ENCODE measurements at regions not wholly inside any gene's neighbourhood (a gene's known extent, or its start where the extent isn't known, plus 50 kb on each side); places are given as distances from the start of the nearest gene placed in this dataset.

DNA sequence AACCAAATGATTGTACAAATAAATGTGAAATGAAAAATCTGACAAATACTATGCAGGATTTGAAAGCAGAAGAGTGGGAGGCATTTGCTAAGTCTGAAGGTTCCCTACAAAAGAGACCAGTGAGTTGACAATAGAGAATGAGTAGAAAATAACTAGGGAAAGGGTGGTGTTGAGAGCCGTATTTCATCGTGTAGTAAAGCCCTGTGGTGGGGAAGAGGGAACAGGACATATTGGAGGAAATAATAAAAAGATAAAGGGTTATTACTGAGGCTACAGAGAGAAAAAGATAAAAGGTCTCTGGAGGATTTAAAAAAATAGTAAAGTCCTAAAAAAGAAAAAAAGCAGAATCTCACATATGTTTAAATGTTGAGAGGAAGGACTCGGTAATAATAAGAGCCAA, 268.8 kb downstream of the DUSP6 start:
- no peak for DNase-seq (ENCODE audit: insufficient read length)
- TF ChIP-seq POLR2A (IDR thresholded peaks at IDR 0.05; ENCODE audit: low read depth, low read length) (no peak), TAF1 (IDR thresholded peaks at IDR 0.05; ENCODE audit: borderline replicate concordance, low read depth, low read length) (no peak), POLR2AphosphoS5 (IDR thresholded peaks at IDR 0.05; ENCODE audit: low read depth, low read length) (no peak)
- no peak for FAIRE-seq

DNA sequence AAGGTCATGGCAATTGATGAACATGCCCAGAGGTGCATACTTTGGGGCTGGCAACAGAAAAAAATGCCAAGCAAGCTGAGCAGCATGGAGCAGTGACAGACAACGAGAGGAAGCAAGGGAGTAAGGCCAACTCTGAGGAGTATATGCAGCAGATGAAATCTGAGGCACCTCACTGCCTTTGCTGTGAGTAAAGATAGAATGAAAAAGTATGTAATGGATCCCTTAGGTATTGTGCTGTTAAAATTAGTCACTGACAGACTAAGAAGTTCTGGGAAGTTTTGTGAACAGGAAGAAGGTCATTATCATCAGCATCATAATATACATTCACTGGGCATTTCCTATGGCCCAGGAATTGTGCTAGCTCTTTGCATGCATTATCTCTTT, 269.9 kb downstream of the DUSP6 start:
- FAIRE-seq = no peak

DNA sequence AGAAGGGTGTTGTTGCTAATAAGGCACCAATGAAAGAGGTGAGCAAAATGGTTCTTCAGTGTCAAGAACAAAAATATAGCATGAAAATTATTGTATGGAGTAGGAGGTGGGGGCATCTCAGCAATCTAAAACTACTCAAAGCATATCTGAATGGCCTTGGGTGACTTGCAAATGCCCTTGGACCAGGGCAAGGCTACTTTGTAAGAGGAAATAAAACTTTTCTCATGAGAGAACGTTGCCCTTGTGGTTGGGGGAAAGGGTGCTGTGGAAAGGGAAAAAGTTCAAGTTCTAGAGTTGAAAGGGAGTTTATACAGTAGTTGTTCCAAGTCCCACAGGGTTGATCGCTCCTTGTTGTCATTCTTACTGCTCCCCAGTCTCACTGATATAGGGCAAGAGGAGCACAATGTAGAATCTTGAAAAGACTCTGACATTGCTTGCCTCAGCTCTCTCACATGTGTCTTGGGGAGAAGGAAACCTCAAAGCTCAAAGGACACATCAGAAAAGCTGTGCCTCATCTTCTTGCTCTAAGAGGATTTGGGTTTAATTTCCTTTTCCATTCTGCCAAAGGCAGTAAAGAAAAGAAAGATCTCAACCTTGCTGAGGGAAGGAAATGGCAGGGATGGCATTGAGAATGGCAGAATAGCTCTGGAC, 270.5 kb downstream of the DUSP6 start:
- FAIRE-seq (no peak), DNase-seq (ENCODE audit: insufficient read length) (no peak)
- TF ChIP-seq POLR2AphosphoS5 (IDR thresholded peaks at IDR 0.05; ENCODE audit: low read depth, low read length) = no peak
- no peak for TF ChIP-seq TAF1 (IDR thresholded peaks at IDR 0.05; ENCODE audit: borderline replicate concordance, low read depth, low read length)
- TF ChIP-seq POLR2A (IDR thresholded peaks at IDR 0.05; ENCODE audit: low read depth, low read length) = no peak

More for the DNA sequence above, 269.9 kb downstream of the DUSP6 start:
- no peak for DNase-seq (ENCODE audit: insufficient read length)
- TF ChIP-seq POLR2A (IDR thresholded peaks at IDR 0.05; ENCODE audit: low read depth, low read length) (no peak), POLR2AphosphoS5 (IDR thresholded peaks at IDR 0.05; ENCODE audit: low read depth, low read length) (no peak), TAF1 (IDR thresholded peaks at IDR 0.05; ENCODE audit: borderline replicate concordance, low read depth, low read length) (no peak)

DNA sequence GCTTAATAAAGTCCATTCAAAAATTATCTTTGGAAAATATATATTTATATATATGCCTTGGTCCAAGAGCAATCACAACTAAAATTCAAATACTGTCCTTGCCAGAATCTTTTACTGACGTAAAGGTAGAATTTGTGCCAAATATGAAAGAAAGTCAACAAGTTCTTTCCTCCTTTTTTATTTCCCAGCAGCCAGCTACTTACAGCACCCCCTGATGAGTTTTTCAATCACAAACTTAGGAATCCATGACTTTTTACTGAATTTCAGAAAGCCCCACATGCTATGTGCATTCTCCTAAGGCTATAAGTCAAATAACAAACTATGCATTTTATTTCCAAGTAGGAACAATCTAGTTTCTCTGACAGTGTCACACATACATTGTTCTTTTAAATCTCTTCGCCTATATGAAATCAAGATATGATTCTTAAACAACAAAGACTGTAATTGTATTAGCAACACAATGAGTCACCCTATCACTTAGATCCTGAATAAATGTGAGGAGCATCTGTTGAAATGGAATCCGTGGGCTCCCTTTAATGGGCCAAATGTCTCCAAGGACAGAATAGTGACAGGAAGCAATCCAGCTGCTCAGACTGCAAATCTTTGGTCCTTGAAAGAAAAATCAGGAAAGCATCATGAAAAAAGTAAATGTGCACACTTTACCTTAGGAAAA, 271.4 kb downstream of the DUSP6 start:
- FAIRE-seq (no peak), DNase-seq (ENCODE audit: insufficient read length) (no peak)
- TF ChIP-seq POLR2A (IDR thresholded peaks at IDR 0.05; ENCODE audit: low read depth, low read length) (no peak), POLR2AphosphoS5 (IDR thresholded peaks at IDR 0.05; ENCODE audit: low read depth, low read length) (no peak), TAF1 (IDR thresholded peaks at IDR 0.05; ENCODE audit: borderline replicate concordance, low read depth, low read length) (no peak)

DNA sequence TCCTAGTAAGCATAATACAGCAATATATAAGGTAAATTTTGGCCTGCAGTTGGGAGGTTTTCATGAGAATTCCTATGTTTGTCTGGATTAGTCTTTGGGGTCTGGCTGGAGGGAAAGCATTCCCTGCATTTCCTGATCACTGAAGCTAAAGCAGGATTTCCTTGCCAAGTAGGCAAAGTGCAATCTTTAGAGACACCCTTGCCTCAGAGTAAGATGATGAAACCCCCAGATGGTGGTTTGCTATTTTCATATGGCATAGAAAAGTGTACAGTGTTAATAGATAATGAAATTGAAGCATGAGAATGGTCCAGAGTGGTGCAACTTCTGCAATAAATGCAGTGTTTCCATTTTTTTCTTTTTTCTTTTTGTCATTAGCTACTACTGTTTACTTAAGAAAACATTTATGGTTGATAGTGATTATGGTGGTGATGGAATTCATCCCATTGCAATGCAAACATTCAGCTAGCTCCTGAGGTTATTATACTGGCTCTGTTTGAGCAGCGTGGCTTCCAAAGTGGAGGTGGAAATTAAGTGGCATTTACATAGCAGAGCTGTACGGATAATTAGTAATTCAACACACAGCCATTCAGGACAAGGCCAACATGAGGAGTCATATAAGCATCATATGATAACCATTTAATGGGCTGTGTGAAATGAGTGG, 276.3 kb downstream of the DUSP6 start:
- FAIRE-seq (no peak), DNase-seq (ENCODE audit: insufficient read length) (no peak)
- no peak for TF ChIP-seq TAF1 (IDR thresholded peaks at IDR 0.05; ENCODE audit: borderline replicate concordance, low read depth, low read length)
- no peak for TF ChIP-seq POLR2A (IDR thresholded peaks at IDR 0.05; ENCODE audit: low read depth, low read length)
- TF ChIP-seq POLR2AphosphoS5 (IDR thresholded peaks at IDR 0.05; ENCODE audit: low read depth, low read length) = no peak

DNA sequence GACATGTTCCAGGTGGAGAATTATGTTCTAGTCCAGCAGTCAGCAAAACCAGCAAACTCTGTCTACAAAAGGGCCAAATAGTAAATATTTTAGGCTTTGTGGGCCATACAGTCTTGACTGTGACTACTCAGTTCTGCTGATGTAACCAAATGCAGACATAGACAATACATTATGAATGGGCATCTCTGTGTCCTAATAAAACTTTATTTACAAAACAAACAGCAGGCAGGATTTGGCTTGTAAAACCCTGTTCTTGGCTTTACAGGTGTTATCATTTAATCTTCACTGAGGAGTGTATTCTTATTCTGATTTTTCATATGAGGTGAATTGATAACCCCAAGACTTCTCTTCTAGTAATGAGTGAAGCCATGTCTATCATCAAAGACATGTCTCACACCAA, 278.6 kb downstream of the DUSP6 start:
- TF ChIP-seq POLR2AphosphoS5 (IDR thresholded peaks at IDR 0.05; ENCODE audit: low read depth, low read length) = no peak
- no peak for TF ChIP-seq POLR2A (IDR thresholded peaks at IDR 0.05; ENCODE audit: low read depth, low read length)
- no peak for TF ChIP-seq TAF1 (IDR thresholded peaks at IDR 0.05; ENCODE audit: borderline replicate concordance, low read depth, low read length)
- FAIRE-seq (no peak), DNase-seq (ENCODE audit: insufficient read length) (no peak)

DNA sequence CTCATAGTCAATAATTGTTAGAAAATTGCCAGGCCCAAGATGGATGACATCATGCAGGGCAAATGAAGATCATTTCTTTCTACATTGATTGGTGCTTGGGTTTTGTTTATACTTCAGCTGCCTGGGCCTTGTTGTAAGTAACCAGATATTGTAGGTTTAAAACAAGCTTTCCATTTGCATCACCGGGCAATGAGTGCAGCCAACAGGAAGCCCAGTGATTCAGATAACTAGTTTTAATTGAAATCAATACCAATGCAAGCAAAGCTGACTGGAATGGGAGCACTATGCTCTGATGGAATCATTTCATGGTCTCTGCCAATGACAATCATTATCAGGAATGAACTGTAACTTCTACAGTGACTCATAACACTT, 279.3 kb downstream of the DUSP6 start:
- DNase-seq (ENCODE audit: insufficient read length) (no peak), FAIRE-seq (no peak)
- TF ChIP-seq TAF1 (IDR thresholded peaks at IDR 0.05; ENCODE audit: borderline replicate concordance, low read depth, low read length) (no peak), POLR2A (IDR thresholded peaks at IDR 0.05; ENCODE audit: low read depth, low read length) (no peak), POLR2AphosphoS5 (IDR thresholded peaks at IDR 0.05; ENCODE audit: low read depth, low read length) (no peak)

DNA sequence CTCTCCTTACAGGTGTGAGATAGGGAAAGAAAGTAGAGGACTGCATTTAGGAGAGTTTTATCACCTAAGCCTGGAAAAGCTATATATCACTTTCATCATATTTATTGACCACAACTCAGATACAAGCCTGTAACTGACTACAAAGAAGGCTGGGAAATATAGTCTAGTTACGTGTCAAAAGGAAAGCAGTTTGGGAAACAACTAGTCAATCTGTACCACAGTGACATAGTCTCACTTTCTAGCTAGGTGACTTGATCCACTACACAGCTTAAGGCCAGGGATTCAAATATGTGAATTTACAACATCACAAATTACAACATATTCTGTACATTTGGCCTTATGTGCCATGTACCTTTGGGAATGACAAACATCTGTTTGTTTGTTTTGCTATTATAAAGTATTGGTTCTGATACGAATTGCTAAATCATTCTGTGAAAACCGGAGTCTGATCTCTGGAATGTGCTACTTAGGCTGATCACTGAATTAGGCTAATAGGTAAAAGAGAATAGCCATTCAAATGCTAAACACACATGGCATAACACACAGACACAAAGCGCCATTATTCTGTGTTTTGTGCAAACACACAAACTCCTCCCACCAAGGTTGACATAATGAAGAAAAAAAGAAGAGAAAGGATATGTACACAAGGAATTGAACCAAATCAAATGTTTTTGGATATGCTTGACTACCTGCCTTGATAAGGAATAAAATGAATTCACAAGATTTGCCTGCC, 279.8 kb downstream of the DUSP6 start:
- FAIRE-seq = no peak
- TF ChIP-seq POLR2AphosphoS5 (IDR thresholded peaks at IDR 0.05; ENCODE audit: low read depth, low read length) = no peak
- TF ChIP-seq POLR2A (IDR thresholded peaks at IDR 0.05; ENCODE audit: low read depth, low read length) = no peak
- no peak for TF ChIP-seq TAF1 (IDR thresholded peaks at IDR 0.05; ENCODE audit: borderline replicate concordance, low read depth, low read length)
- DNase-seq (ENCODE audit: insufficient read length) = no peak

DNA sequence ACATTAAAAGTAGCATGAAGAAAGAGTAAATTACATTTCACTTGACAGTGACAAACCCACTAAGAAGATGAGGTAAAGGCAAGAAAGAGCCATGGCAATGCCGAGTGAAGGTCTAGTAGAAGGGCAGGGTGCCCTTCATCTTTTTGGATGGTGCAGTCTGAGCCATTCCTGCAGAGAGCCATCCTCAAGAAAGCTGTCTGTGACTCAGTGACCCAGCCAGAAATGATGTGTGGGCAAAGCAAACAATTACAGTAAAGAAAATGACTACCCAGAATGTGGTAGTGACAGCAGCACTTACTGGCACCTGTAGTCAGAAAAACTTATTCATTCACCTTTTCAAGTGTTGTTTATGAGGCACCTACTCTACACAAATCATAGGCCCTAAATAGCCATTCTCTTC, 281.7 kb downstream of the DUSP6 start:
- TF ChIP-seq TAF1 (IDR thresholded peaks at IDR 0.05; ENCODE audit: borderline replicate concordance, low read depth, low read length) (no peak), POLR2A (IDR thresholded peaks at IDR 0.05; ENCODE audit: low read depth, low read length) (no peak)
- DNase-seq (ENCODE audit: insufficient read length) (no peak), FAIRE-seq (no peak)

DNA sequence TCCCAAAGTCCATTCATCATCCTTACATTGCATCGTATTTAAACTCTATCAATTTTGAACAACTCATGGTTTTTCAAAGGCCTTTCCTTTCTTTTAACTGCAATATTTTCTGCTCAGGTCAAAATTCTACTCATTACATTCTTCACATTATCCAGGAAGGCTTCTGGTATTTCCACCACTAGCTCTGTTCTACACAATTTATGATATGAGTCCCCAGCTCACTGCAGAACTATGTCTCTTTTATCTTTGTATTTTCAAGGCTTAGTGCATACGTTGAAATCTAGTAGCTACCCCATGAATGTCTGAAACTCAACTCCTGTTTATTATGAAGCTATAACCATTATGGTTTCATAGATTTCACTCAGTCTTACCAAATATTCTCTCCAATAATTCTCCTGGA, 282.9 kb downstream of the DUSP6 start:
- TF ChIP-seq TAF1 (IDR thresholded peaks at IDR 0.05; ENCODE audit: borderline replicate concordance, low read depth, low read length) (no peak), POLR2AphosphoS5 (IDR thresholded peaks at IDR 0.05; ENCODE audit: low read depth, low read length) (no peak), POLR2A (IDR thresholded peaks at IDR 0.05; ENCODE audit: low read depth, low read length) (no peak)
- no peak for FAIRE-seq
- no peak for DNase-seq (ENCODE audit: insufficient read length)

DNA sequence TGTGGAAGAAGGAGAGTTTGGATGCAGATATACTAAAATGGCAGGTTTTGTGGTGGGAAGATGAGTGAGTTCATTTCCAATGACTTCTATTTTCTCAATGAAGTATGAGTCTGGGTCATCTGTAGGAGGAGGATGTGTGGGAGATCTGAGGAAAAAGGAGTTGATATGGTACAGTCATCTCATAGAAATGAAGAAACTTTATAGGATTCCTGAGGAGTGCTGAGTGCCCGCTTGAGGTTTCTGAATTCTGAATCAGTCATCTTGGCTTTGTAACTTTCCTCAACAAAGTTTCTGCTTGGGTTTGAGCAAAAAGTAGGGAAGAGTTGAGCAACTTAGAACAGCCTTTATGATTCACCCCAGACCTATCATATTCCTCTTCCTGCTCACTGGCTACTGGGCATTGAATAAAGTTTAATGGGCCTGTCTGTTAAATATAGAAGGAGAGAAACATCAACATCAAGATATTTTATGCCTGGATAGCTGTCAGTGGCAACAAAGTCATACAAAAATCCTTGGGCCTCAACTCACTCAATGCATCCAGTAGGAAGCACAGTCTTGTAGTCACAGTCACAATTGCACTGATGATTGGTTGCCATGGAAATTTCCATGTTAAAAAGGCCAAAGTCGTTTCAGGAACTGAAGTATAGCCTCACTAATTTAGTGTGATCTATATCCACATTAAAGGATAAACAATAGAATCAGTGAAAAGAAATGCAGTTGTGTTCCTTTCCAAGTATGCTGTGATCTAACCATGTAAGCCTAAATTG, 284.7 kb downstream of the DUSP6 start:
- no peak for FAIRE-seq
- no peak for DNase-seq (ENCODE audit: insufficient read length)
- TF ChIP-seq POLR2A (IDR thresholded peaks at IDR 0.05; ENCODE audit: low read depth, low read length) (no peak), POLR2AphosphoS5 (IDR thresholded peaks at IDR 0.05; ENCODE audit: low read depth, low read length) (no peak), TAF1 (IDR thresholded peaks at IDR 0.05; ENCODE audit: borderline replicate concordance, low read depth, low read length) (no peak)

Measured in GM12892 (cell line).